H1 (cell line): ENCODE measurements at regions not wholly inside any gene's neighbourhood (a gene's known extent, or its start where the extent isn't known, plus 50 kb on each side); places are given as distances from the start of the nearest gene placed in this dataset.
A peak's percentile ranks its signal among the peaks of the same experiment; 100 is the strongest.

Experiments used
- CTCF ChIA-PET: fragments of 300-600 bp; sonication (Branson Sonifier 250); formaldehyde crosslinking; loops from one replicate; lab custom pipeline; 2021; ENCODE audit not compliant: partially characterized antibody; lab: Charles Lee
- POLR2A ChIA-PET: fragments of 300-600 bp; sonication (Branson Sonifier 250); formaldehyde crosslinking; loops from one replicate; lab custom pipeline; 2021; ENCODE audit warnings: inconsistent platforms; ENCODE audit not compliant: partially characterized antibody; lab: Charles Lee
- DNase-seq, 2 experiments: peaks; one replicate each; pipeline versions ENCODE4 v3.0.0 to v3.0.0-alpha.2; 2010 to 2022; ENCODE audit warnings: low spot score in 2 of 2, low read depth in 1 of 2, mixed read lengths in 1 of 2
- FAIRE-seq: peaks from 2 replicates; lab custom pipeline; 2011; peaks lifted over from hg19 to GRCh38; lab: Jason Lieb, UNC
- H2AFZ ChIP-seq: 2 replicates; pipeline ENCODE4 v1.8.1; 2012; ENCODE audit warnings: low read length, inconsistent platforms
- H2AK5ac ChIP-seq: 2 replicates; pipeline ENCODE4 v1.6.1; 2013; ENCODE audit warnings: low read depth, low read length
- H2BK120ac ChIP-seq: replicated peaks from 2 replicates; pipeline ENCODE3; 2013; ENCODE audit warnings: low read depth, low read length, inconsistent platforms
- H2BK12ac ChIP-seq: 2 replicates; pipeline ENCODE4 v1.6.1; 2013; ENCODE audit warnings: low read depth, low read length
- H2BK15ac ChIP-seq: 2 replicates; pipeline ENCODE4 v1.6.1; 2013; ENCODE audit warnings: low read length
- H2BK20ac ChIP-seq: 2 replicates; pipeline ENCODE4 v1.6.1; 2013; ENCODE audit warnings: low read length
- H2BK5ac ChIP-seq: 2 replicates; pipeline ENCODE4 v1.6.1; 2013; ENCODE audit warnings: low read depth, low read length
- H3K14ac ChIP-seq: 2 replicates; pipeline ENCODE4 v1.6.1; 2013; ENCODE audit warnings: inconsistent platforms; ENCODE audit not compliant: insufficient read length
- H3K18ac ChIP-seq: 2 replicates; pipeline ENCODE4 v1.6.1; 2013; ENCODE audit warnings: low read length; ENCODE audit errors: extremely low read depth
- H3K23ac ChIP-seq: 2 replicates; pipeline ENCODE4 v1.6.1; 2013; ENCODE audit warnings: inconsistent platforms; ENCODE audit not compliant: insufficient read length
- H3K23me2 ChIP-seq: 2 replicates; pipeline ENCODE4 v1.6.1; 2013; ENCODE audit warnings: low read depth, low read length
- H3K27ac ChIP-seq: 2 replicates; pipeline ENCODE4 v1.6.1; 2011; ENCODE audit warnings: low read depth, low read length, inconsistent platforms
- H3K27me3 ChIP-seq, 4 experiments: replicated peaks in 1 of 4; 1 replicate in 1 of 4; 2 replicates in 3 of 4; pipeline versions ENCODE4 v1.6.1 to v1.8.1; 2011 to 2013; ENCODE audit warnings: low read length in 3 of 4, mild to moderate bottlenecking in 3 of 4, inconsistent platforms in 2 of 4, mixed read lengths in 2 of 4, moderate library complexity in 1 of 4; ENCODE audit not compliant: control insufficient read depth in 3 of 4, insufficient read depth in 3 of 4; ENCODE audit errors: extremely low read depth in 1 of 4
- H3K36me3 ChIP-seq, 4 experiments: 2 replicates each; pipeline versions ENCODE4 v1.6.1 to v1.8.1; 2011 to 2013; ENCODE audit warnings: mild to moderate bottlenecking in 4 of 4, low read length in 3 of 4, moderate library complexity in 2 of 4, control low read depth in 1 of 4, inconsistent platforms in 1 of 4; ENCODE audit not compliant: insufficient read depth in 4 of 4, control insufficient read depth in 2 of 4
- H3K4ac ChIP-seq: replicated peaks from 2 replicates; pipeline ENCODE3; 2013; ENCODE audit warnings: low read length, low read depth, mixed read lengths, inconsistent platforms; ENCODE audit not compliant: insufficient read length
- H3K4me1 ChIP-seq, 4 experiments: replicated peaks in 1 of 4; 1 replicate in 1 of 4; 2 replicates in 3 of 4; pipeline versions ENCODE4 v1.6.1 to v1.8.1; 2011 to 2013; ENCODE audit warnings: low read length in 3 of 4, inconsistent platforms in 2 of 4, mixed read lengths in 1 of 4; ENCODE audit not compliant: insufficient read depth in 4 of 4, control insufficient read depth in 3 of 4
- H3K4me2 ChIP-seq, 2 experiments: 2 replicates each; pipeline versions ENCODE4 v1.6.1 to v1.8.1; 2011 to 2013; ENCODE audit warnings: low read depth in 2 of 2, low read length in 2 of 2, control low read depth in 1 of 2, inconsistent platforms in 1 of 2, mild to moderate bottlenecking in 1 of 2; ENCODE audit not compliant: insufficient read depth in 1 of 2
- H3K4me3 ChIP-seq, 4 experiments: fragments of 200-600, 300-600 bp in 1 of 4; sonication (generic), shearing (Covaris generic), sonication (Bioruptor Twin) in 1 of 4; 2 replicates each; pipeline versions ENCODE4 v1.5.1 to v1.8.1; 2011 to 2016; ENCODE audit warnings: low read length in 4 of 4, low read depth in 3 of 4, control low read depth in 2 of 4, inconsistent platforms in 2 of 4, mild to moderate bottlenecking in 2 of 4, mixed read lengths in 1 of 4, moderate library complexity in 1 of 4; ENCODE audit not compliant: insufficient read depth in 2 of 4; ENCODE audit errors: extremely low read depth in 1 of 4
- H3K56ac ChIP-seq: replicated peaks from 2 replicates; pipeline ENCODE3; 2013; ENCODE audit warnings: low read depth, mild to moderate bottlenecking, mixed read lengths, low read length, inconsistent platforms; ENCODE audit not compliant: insufficient read length
- H3K79me1 ChIP-seq: 2 replicates; pipeline ENCODE4 v1.6.1; 2013; ENCODE audit warnings: low read depth, low read length, control low read depth
- H3K79me2 ChIP-seq, 2 experiments: 2 replicates each; pipeline versions ENCODE4 v1.6.1 to v1.8.1; 2012 to 2013; ENCODE audit warnings: low read length in 2 of 2, mild to moderate bottlenecking in 2 of 2, inconsistent platforms in 1 of 2; ENCODE audit not compliant: insufficient read depth in 2 of 2, control insufficient read depth in 1 of 2
- H3K9ac ChIP-seq, 4 experiments: replicated peaks in 1 of 4; 1 replicate in 1 of 4; 2 replicates in 3 of 4; pipeline versions ENCODE4 v1.6.1 to v1.8.1; 2011 to 2013; ENCODE audit warnings: low read depth in 3 of 4, low read length in 3 of 4, control low read depth in 2 of 4, mild to moderate bottlenecking in 2 of 4, moderate library complexity in 2 of 4, inconsistent platforms in 1 of 4; ENCODE audit errors: extremely low read depth in 1 of 4
- H3K9me3 ChIP-seq, 2 experiments: 2 replicates each; pipeline versions ENCODE4 v1.6.1 to v1.8.1; 2012 to 2013; ENCODE audit warnings: mild to moderate bottlenecking in 2 of 2, moderate library complexity in 2 of 2, control low read depth in 1 of 2, inconsistent platforms in 1 of 2, low read depth in 1 of 2, low read length in 1 of 2, mixed read lengths in 1 of 2; ENCODE audit not compliant: insufficient read depth in 2 of 2
- H4K20me1 ChIP-seq, 2 experiments: replicated peaks in 1 of 2; 2 replicates each; pipeline versions ENCODE3 to v1.8.1; 2011 to 2013; ENCODE audit warnings: inconsistent platforms in 2 of 2, low read length in 2 of 2, mild to moderate bottlenecking in 1 of 2; ENCODE audit not compliant: insufficient read depth in 2 of 2, control insufficient read depth in 1 of 2
- H4K5ac ChIP-seq: 2 replicates; pipeline ENCODE4 v1.6.1; 2013; ENCODE audit warnings: low read length, low read depth, mixed read lengths, inconsistent platforms; ENCODE audit not compliant: insufficient read length
- H4K8ac ChIP-seq: 2 replicates; pipeline ENCODE4 v1.8.0; 2013; ENCODE audit warnings: mild to moderate bottlenecking, moderate library complexity, low read length, inconsistent platforms; ENCODE audit not compliant: insufficient read depth; ENCODE audit errors: extremely low read depth
- H4K91ac ChIP-seq: replicated peaks from 2 replicates; pipeline ENCODE3; 2013; ENCODE audit warnings: low read length, mixed read lengths, inconsistent platforms; ENCODE audit not compliant: insufficient read length
- ASH2L ChIP-seq: fragments of 200-600, 300-600 bp; sonication (generic); IDR thresholded peaks from one replicate; pipeline ENCODE4 v1.7.1; 2017; ENCODE audit warnings: low read length
- CBX5 ChIP-seq: fragments of 300-800, 300-1000 bp; sonication (generic); IDR thresholded peaks from 2 replicates; pipeline ENCODE4 v1.7.1; 2016; ENCODE audit warnings: antibody characterized with exemption, low read length, low read depth
- EP300 ChIP-seq, 2 experiments: IDR thresholded peaks; 1 replicate in 1 of 2; 2 replicates in 1 of 2; pipeline ENCODE4 v1.6.1; 2011 to 2012; ENCODE audit warnings: low read depth in 2 of 2, low read length in 2 of 2, mild to moderate bottlenecking in 2 of 2, borderline replicate concordance in 1 of 2, inconsistent platforms in 1 of 2, moderate library complexity in 1 of 2
- GABPA ChIP-seq: IDR thresholded peaks from 2 replicates; pipeline ENCODE4 v1.6.1; 2011; ENCODE audit warnings: mild to moderate bottlenecking, low read length, moderate library complexity, borderline replicate concordance; ENCODE audit not compliant: insufficient read depth
- HDAC2 ChIP-seq, 2 experiments: fragments of 300-600 bp in 1 of 2; sonication (generic) in 1 of 2; IDR thresholded peaks; 2 replicates each; pipeline ENCODE4 v1.6.1; 2011 to 2012; ENCODE audit warnings: low read depth in 2 of 2, low read length in 2 of 2, mild to moderate bottlenecking in 2 of 2, moderate library complexity in 2 of 2, borderline replicate concordance in 1 of 2, inconsistent platforms in 1 of 2
- HDAC6 ChIP-seq: IDR thresholded peaks from one replicate; pipeline ENCODE4 v1.7.1; 2012; ENCODE audit warnings: low read depth, mild to moderate bottlenecking, inconsistent platforms, low read length, moderate library complexity
- JUN ChIP-seq: IDR thresholded peaks from 2 replicates; pipeline ENCODE4 v1.6.1; 2011; ENCODE audit warnings: low read depth, mild to moderate bottlenecking, improper control_type of control experiment, low read length
- KDM5A ChIP-seq: fragments of 200-600 bp; IDR thresholded peaks from 2 replicates; pipeline ENCODE4 v1.7.1; 2012; ENCODE audit warnings: mild to moderate bottlenecking, low read length, inconsistent platforms, mixed read lengths
- NANOG ChIP-seq: IDR thresholded peaks from 2 replicates; pipeline ENCODE4 v1.6.1; 2011; ENCODE audit warnings: low read length, low read depth, mild to moderate bottlenecking, inconsistent platforms; ENCODE audit not compliant: insufficient read depth, poor library complexity, severe bottlenecking
- SAP30 ChIP-seq: fragments of 300-600 bp; sonication (generic); IDR thresholded peaks from 2 replicates; pipeline ENCODE4 v1.7.1; 2012; ENCODE audit warnings: low read length, moderate library complexity, mild to moderate bottlenecking, inconsistent platforms; ENCODE audit not compliant: insufficient read depth, insufficient replicate concordance
- SP2 ChIP-seq: IDR thresholded peaks from 2 replicates; pipeline ENCODE4 v1.6.1; 2012; ENCODE audit warnings: mild to moderate bottlenecking, low read length, inconsistent platforms
- TEAD4 ChIP-seq: IDR thresholded peaks from 2 replicates; pipeline ENCODE4 v1.6.1; 2012; ENCODE audit warnings: low read depth, low read length, inconsistent platforms, mixed read lengths
- WGBS, 2 experiments: shearing (Covaris generic) in 1 of 2; methylation state at CpG; one replicate each; pipeline versions ENCODE4 v1.1.6 to v1.1.7; 2013 to 2015; ENCODE audit warnings: low lambda C conversion rate in 2 of 2, mixed read lengths in 2 of 2, inconsistent platforms in 1 of 2, low coverage in 1 of 2, missing lambda C conversion rate in 1 of 2; ENCODE audit not compliant: insufficient replicate concordance in 2 of 2, insufficient coverage in 1 of 2, insufficient read length in 1 of 2; ENCODE audit errors: extremely low coverage in 1 of 2, missing lambda C conversion rate in 1 of 2; 5-methylcytosine and 5-hydroxymethylcytosine counted together

GRCh38 chr14:104318558-104319490 lies 180.4 kb downstream of the KIF26A start:
- Histone ChIP-seq H3K23ac (no peak overlapping the region), H3K9ac (no peak overlapping the region), H3K79me2 (no peaks in the 10 kb centered on the region), H3K36me3 (no peaks in the 10 kb centered on the region), H3K9me3 (no peaks in the 10 kb centered on the region), H3K79me1 (no peaks in the 10 kb centered on the region), H3K27me3 (no peaks in the 10 kb centered on the region; a peak in 1 of 7 replicates), H2BK15ac (no peak overlapping the region), H4K5ac (no peak overlapping the region), H3K4me1 (no peaks in the 10 kb centered on the region; a peak in 1 of 7 replicates), H3K14ac (no peak overlapping the region), H2BK120ac (no peak overlapping the region), H3K4me3 (no peak overlapping the region), H2BK5ac (no peak overlapping the region), H3K18ac (no peak overlapping the region), H2BK20ac (no peak overlapping the region), H2AK5ac (no peak overlapping the region), H3K4me2 (no peak overlapping the region), H2AFZ (no peak overlapping the region), H3K27ac (no peak overlapping the region), H3K23me2 (no peaks in the 10 kb centered on the region), H4K20me1 (peaks cover 0 to 1% of the 10 kb centered on the region in 2 experiments), H4K91ac (no peak overlapping the region), H2BK12ac (no peak overlapping the region), H4K8ac (peak overlapping the region; percentile 68; the same call in 1 of the 2 replicates), H3K4ac (no peak overlapping the region), H3K56ac (no peak overlapping the region)
- WGBS, 2 experiments, result 89% methylated on average over 22 of the region's 25 CpGs; no CpG with 5 or more reads in 1 of the 2 experiments
- ChIA-PET POLR2A (no interaction called here), CTCF (interaction anchor here (1.0 to 1.5 kb wide), 4 partner anchors 13 to 276 kb away, joined by 3 to 4 read pairs (median 4); no protein-coding TSS in a partner anchor)
- no peak for FAIRE-seq
- no peak for DNase-seq
- no peak for TF ChIP-seq ASH2L
- TF ChIP-seq CBX5, result no peak
- TF ChIP-seq EP300 (IDR thresholded peaks at IDR 0.05; ENCODE audit: borderline replicate concordance in 1 of 2, low read depth in 2 of 2, low read length in 2 of 2), result no peak
- TF ChIP-seq SP2, result no peak
- no peak for TF ChIP-seq JUN
- TF ChIP-seq KDM5A, result no peak
- TF ChIP-seq HDAC2 (IDR thresholded peaks at IDR 0.05; ENCODE audit: borderline replicate concordance in 1 of 2, low read depth in 2 of 2, low read length in 2 of 2), result no peak
- no peak for TF ChIP-seq NANOG
- no peak for TF ChIP-seq SAP30
- TF ChIP-seq TEAD4, result no peak
- no peak for TF ChIP-seq HDAC6
- no peak for TF ChIP-seq GABPA
